ENCODE measurements at regions not wholly inside any gene's neighbourhood (a gene's known extent, or its start where the extent isn't known, plus 50 kb on each side); places are given as distances from the start of the nearest gene placed in this dataset.
A peak's percentile ranks its signal among the peaks of the same experiment; 100 is the strongest.

DNA sequence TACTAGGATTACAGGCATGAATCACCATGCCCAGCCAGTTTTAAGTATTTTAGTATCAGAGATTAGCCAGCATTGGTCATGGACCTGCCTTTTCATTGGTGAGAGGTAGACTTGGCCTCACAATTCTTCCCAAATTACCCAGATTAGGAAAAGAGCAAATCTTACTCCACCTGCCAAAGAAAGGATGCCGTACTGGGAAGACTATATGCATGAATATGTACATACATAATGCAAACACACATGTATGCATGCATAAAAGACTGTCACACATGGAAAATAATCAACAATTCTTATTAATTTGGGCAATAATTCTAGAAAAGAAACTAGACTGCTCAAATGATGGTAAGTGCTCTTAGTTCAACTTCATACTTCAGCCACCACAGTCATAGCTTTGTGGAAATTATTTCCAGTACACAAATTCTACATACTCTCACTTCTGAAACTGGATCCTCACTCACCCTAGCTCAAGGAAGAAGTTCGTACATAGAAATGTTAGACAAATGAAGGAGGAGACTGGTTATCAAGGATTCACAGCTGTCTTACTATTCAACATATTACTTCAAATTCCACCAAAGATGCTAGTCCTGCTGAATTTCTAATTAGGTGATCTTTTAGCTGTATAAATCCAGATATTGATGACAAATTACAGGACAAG lies 73.7 kb downstream of the MINAR2 start:
- no peak for DNase-seq (ENCODE audit: low read depth, low spot score)
- no peak for TF ChIP-seq SUZ12 (IDR thresholded peaks at IDR 0.05; ENCODE audit: extremely low read depth, insufficient read depth, insufficient read length)
- Histone ChIP-seq H3K4me3 (ENCODE audit: insufficient read length, low read depth) (no peak overlapping the region), H3K36me3 (ENCODE audit: insufficient read depth, insufficient read length, low read length) (no peaks in the 10 kb centered on the region), H3K9ac (ENCODE audit: insufficient read length, low read depth) (no peak overlapping the region), H3K27me3 (ENCODE audit: insufficient read depth, insufficient read length) (no peaks in the 10 kb centered on the region), H3K4me1 (ENCODE audit: insufficient read depth, insufficient read length) (no peaks in the 10 kb centered on the region), H3K9me3 (ENCODE audit: insufficient read depth, low read length) (no peaks in the 10 kb centered on the region)

GRCh38 chr5:129830288-129830687 lies 74.0 kb upstream of the CHSY3 start:
- TF ChIP-seq ZNF274 (IDR thresholded peaks at IDR 0.05; ENCODE audit: low read depth, low read length) (no peak), SUZ12 (IDR thresholded peaks at IDR 0.05; ENCODE audit: extremely low read depth, insufficient read depth, insufficient read length) (no peak)
- no peaks in the 10 kb centered on the region for H3K9me3 ChIP-seq (ENCODE audit: insufficient read depth, low read length)
- DNase-seq (ENCODE audit: low read depth, low spot score), result no peak
- no peak overlapping the region for H3K9ac ChIP-seq (ENCODE audit: insufficient read length, low read depth)
- H3K27me3 ChIP-seq (ENCODE audit: insufficient read depth, insufficient read length), result no peaks in the 10 kb centered on the region
- no peaks in the 10 kb centered on the region for H3K4me1 ChIP-seq (ENCODE audit: insufficient read depth, insufficient read length)
- H3K36me3 ChIP-seq (ENCODE audit: insufficient read depth, insufficient read length, low read length), result no peaks in the 10 kb centered on the region
- no peak overlapping the region for H3K4me3 ChIP-seq (ENCODE audit: insufficient read length, low read depth)

GRCh38 chr5:129836321-129836720 lies 67.9 kb upstream of the CHSY3 start:
- H3K9me3 ChIP-seq (ENCODE audit: insufficient read depth, low read length), result no peaks in the 10 kb centered on the region
- DNase-seq (ENCODE audit: low read depth, low spot score), result no peak
- TF ChIP-seq YY1 (IDR thresholded peaks at IDR 0.05; ENCODE audit: insufficient read depth, insufficient read length), result no peak
- TF ChIP-seq ZNF274 (IDR thresholded peaks at IDR 0.05; ENCODE audit: low read depth, low read length), result no peak
- TF ChIP-seq SUZ12 (IDR thresholded peaks at IDR 0.05; ENCODE audit: extremely low read depth, insufficient read depth, insufficient read length), result no peak
- H3K9ac ChIP-seq (ENCODE audit: insufficient read length, low read depth), result no peak overlapping the region
- H3K4me3 ChIP-seq (ENCODE audit: insufficient read length, low read depth), result no peak overlapping the region
- H3K36me3 ChIP-seq (ENCODE audit: insufficient read depth, insufficient read length, low read length), result no peaks in the 10 kb centered on the region
- H3K27me3 ChIP-seq (ENCODE audit: insufficient read depth, insufficient read length), result no peaks in the 10 kb centered on the region
- no peaks in the 10 kb centered on the region for H3K4me1 ChIP-seq (ENCODE audit: insufficient read depth, insufficient read length)

DNA sequence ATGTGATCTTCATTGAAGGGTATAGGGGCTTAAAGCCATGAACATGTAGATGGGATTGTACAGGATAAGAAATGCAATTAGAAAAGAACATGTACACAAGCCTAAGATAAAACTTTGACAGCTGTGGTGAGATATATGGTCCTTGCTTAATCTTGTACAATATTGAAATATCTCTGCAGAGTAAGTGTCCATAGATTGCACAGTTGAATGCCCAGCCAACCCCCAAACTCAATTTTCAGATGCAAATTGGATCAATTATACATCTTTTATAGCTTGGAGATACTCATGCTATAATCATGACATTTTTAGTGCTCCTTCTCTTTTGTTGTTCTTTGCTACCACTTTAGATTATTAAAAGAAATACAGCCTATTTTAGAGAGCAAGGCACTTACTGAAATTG lies 59.5 kb upstream of the CHSY3 start:
- H3K36me3 ChIP-seq (ENCODE audit: insufficient read depth, insufficient read length, low read length), result no peaks in the 10 kb centered on the region
- no peaks in the 10 kb centered on the region for H3K9me3 ChIP-seq (ENCODE audit: insufficient read depth, low read length)
- no peak for TF ChIP-seq YY1 (IDR thresholded peaks at IDR 0.05; ENCODE audit: insufficient read depth, insufficient read length)
- TF ChIP-seq SUZ12 (IDR thresholded peaks at IDR 0.05; ENCODE audit: extremely low read depth, insufficient read depth, insufficient read length), result no peak
- no peak for TF ChIP-seq ZNF274 (IDR thresholded peaks at IDR 0.05; ENCODE audit: low read depth, low read length)
- H3K4me1 ChIP-seq (ENCODE audit: insufficient read depth, insufficient read length), result no peaks in the 10 kb centered on the region
- H3K27me3 ChIP-seq (ENCODE audit: insufficient read depth, insufficient read length), result no peaks in the 10 kb centered on the region
- H3K9ac ChIP-seq (ENCODE audit: insufficient read length, low read depth), result no peak overlapping the region
- no peak overlapping the region for H3K4me3 ChIP-seq (ENCODE audit: insufficient read length, low read depth)
- DNase-seq (ENCODE audit: low read depth, low spot score), result no peak

- Histone ChIP-seq H3K4me3 (ENCODE audit: insufficient read length, low read depth) (no peak overlapping the region), H3K9me3 (ENCODE audit: insufficient read depth, low read length) (no peaks in the 10 kb centered on the region), H3K4me1 (ENCODE audit: insufficient read depth, insufficient read length) (no peaks in the 10 kb centered on the region), H3K27me3 (ENCODE audit: insufficient read depth, insufficient read length) (no peaks in the 10 kb centered on the region), H3K36me3 (ENCODE audit: insufficient read depth, insufficient read length, low read length) (no peaks in the 10 kb centered on the region), H3K9ac (ENCODE audit: insufficient read length, low read depth) (no peak overlapping the region)
- TF ChIP-seq SUZ12 (IDR thresholded peaks at IDR 0.05; ENCODE audit: extremely low read depth, insufficient read depth, insufficient read length), result no peak
- no peak for TF ChIP-seq ZNF274 (IDR thresholded peaks at IDR 0.05; ENCODE audit: low read depth, low read length)
- no peak for TF ChIP-seq YY1 (IDR thresholded peaks at IDR 0.05; ENCODE audit: insufficient read depth, insufficient read length)
- DNase-seq (ENCODE audit: low read depth, low spot score), result peak; percentile 52
These were observed 51.4 kb upstream of the CHSY3 start for GRCh38 chr5:129852747-129853352.

DNA sequence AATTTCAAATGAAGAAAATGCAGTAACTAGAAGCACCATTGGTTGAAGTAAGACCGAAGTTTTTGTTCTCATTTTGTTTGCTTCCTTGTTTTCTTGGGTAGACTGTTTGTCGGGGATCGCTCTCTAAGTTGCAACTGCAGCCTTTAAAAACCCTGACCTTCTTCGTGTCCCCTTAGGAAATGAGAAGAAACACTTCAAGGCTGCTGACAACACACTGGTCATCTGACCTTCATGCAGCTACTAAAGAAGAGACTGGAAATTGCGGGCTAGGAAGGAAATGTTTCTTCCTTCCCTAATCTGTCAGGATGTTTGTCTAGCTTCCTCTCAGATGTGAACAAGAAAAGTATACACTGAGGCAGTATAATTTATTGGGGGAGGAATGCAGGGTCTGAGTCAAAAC lies 50.7 kb upstream of the CHSY3 start:
- TF ChIP-seq SUZ12 (IDR thresholded peaks at IDR 0.05; ENCODE audit: extremely low read depth, insufficient read depth, insufficient read length) (no peak), ZNF274 (IDR thresholded peaks at IDR 0.05; ENCODE audit: low read depth, low read length) (no peak), YY1 (IDR thresholded peaks at IDR 0.05; ENCODE audit: insufficient read depth, insufficient read length) (no peak)
- H3K9ac ChIP-seq (ENCODE audit: insufficient read length, low read depth), result no peak overlapping the region

More for the DNA sequence above, 50.7 kb upstream of the CHSY3 start:
- Histone ChIP-seq H3K27me3 (ENCODE audit: insufficient read depth, insufficient read length) (no peaks in the 10 kb centered on the region), H3K9me3 (ENCODE audit: insufficient read depth, low read length) (no peaks in the 10 kb centered on the region), H3K4me3 (ENCODE audit: insufficient read length, low read depth) (no peak overlapping the region), H3K36me3 (ENCODE audit: insufficient read depth, insufficient read length, low read length) (no peaks in the 10 kb centered on the region), H3K4me1 (ENCODE audit: insufficient read depth, insufficient read length) (no peaks in the 10 kb centered on the region)
- no peak for DNase-seq (ENCODE audit: low read depth, low spot score)
